GM19025 (cell line): ENCODE measurements at regions not wholly inside any gene's neighbourhood (a gene's known extent, or its start where the extent isn't known, plus 50 kb on each side); places are given as distances from the start of the nearest gene placed in this dataset.
"Not testable (repeated sequence)": the region's sequence is repeated elsewhere in the genome, so short reads cannot be mapped to it uniquely, and the experiment has no call there.

Source experiments
- ATAC-seq: cut with Tn5 transposase; IDR thresholded peaks from one replicate; pipeline ENCODE4 v1.9.1; 2021; ENCODE audit warnings: mild to moderate bottlenecking, low read depth, moderate library complexity; ENCODE audit not compliant: unreplicated experiment

DNA sequence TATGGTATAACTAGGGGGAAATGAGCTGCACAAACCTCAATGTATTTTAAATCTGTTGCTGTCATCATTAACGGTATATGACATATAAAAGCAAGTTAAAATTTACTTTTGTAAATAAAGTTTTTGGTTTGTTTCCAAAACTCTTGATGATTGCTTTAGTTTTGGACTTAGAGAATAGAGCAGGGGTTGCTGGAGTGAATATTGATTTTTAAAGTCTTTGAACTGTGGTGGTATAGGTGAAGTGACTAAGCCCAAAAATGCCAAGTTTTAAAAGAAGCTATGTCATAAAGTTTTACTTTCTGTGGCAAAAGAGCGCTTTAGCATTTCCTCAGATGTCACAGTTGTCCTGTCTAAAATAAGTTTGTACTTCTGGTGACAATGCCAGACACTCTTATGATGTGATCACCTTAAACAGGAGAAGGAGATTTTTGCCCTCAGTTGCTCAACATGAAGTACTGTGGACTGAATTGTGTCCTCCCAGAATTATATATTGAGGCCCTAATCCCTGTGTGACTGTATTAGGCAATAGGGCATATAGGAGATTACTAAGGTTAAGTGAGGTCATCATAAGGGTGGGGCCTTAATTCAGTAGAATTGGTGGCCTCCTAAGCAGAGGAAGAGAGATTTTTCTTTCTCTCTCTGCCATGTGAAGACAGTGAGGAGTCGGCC, 175.2 kb upstream of the PLGLB1 start:
- ATAC-seq, result not testable (repeated sequence)

DNA sequence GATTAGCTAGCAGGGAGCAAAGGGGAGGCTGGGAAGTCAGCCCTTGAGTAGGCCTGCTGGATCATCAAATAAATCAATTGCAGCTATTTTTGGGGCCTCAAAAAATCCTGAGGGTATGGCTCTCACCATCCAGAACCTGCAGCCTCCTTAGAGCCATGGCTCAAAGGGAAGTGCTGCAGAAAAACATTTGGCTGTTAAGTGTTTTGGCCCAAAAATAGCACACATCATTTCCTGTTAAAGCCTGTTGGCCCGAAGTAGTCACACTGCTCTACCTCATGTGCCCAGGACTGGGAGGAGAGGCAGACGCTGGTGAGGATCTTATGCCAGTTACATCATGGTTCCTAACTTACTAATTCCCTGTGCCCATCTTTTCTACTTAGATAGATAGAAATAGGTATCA, 176.8 kb upstream of the PLGLB1 start:
- ATAC-seq, result not testable (repeated sequence)

DNA sequence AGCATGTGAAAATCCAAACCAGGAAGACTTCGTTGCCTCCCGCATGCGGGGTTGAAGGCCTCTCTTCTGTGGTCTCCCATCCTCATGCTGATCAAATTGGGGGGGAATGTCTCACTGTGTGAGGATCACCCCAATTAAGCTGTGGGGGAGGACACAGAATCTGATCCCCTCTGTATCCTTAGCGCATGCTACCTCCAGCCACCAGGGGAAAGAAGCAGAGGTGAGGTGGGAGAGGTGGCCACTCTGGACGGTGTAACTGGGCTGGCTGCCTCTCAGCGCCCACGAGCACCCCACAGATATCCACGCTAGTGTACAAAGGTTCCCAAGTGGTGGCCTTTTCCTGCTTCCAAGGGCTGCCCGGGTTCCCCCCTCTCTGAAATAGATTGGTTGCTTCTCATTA, 177.6 kb upstream of the PLGLB1 start:
- not testable (repeated sequence) for ATAC-seq

DNA sequence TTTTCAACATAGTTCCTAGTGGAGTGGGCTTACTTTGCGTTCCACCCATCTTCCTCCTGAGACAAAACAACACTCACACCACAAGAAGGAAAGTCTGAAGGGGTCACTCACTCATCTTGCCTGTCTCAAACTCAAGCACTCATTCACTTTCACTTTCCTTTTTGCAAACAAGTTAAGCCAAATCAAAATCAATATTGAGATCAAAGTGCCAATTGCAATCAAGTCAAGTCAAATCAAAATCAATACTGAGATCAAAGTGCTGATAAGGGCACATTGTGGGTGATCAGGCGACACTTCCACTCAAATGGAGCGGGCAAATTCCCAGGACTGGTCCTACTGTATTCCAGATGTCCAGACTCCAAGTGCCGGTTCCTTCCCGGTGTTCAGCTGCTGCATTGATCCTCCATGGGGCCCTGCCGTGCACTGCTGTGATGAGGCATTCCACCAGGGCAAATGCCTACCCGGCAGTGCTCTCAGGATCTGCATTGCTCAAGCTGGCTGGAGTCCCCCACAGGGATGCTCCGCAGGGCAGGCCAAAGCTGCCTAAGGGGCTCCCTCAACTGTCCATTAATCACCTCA, 183.0 kb upstream of the PLGLB1 start:
- not testable (repeated sequence) for ATAC-seq

DNA sequence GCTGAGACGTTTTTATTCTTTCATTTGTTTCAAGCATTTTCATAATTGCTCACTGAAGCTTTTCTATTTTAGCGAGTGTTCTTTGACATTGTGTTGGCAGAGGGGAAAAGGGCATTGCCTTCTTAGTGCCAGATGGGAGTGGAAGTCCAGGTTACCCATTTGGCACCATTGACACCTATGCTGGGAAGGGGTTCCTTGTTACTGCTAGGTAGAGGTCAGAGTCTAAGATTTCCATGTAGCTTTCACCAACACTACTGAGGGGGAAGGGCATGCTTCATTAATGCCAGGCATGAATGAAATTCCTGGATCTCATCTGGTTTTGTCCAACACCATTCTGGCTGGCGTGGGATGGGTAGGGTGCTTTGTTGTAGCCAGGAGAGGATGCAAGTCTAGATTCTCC, 191.3 kb upstream of the PLGLB1 start:
- not testable (repeated sequence) for ATAC-seq

DNA sequence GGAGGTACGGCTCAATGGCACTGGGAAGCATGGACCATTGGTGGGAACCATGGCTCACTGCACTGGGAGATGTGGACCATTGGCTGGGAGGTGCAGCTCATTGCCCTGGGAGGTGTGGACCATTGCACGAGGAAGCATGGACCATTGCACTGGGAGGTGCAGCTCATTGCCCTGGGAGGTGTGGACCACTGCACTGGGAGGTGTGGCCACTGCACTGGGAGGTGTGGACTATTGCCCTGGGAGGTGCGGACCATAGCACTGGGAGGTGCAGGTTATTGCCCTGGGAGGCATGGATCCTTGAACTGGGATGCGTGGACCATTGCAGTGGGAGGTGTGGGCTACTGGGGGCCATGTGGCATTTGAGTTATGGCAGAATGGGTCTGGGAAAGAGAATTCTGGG, 195.4 kb upstream of the PLGLB1 start:
- ATAC-seq, result not testable (repeated sequence)

DNA sequence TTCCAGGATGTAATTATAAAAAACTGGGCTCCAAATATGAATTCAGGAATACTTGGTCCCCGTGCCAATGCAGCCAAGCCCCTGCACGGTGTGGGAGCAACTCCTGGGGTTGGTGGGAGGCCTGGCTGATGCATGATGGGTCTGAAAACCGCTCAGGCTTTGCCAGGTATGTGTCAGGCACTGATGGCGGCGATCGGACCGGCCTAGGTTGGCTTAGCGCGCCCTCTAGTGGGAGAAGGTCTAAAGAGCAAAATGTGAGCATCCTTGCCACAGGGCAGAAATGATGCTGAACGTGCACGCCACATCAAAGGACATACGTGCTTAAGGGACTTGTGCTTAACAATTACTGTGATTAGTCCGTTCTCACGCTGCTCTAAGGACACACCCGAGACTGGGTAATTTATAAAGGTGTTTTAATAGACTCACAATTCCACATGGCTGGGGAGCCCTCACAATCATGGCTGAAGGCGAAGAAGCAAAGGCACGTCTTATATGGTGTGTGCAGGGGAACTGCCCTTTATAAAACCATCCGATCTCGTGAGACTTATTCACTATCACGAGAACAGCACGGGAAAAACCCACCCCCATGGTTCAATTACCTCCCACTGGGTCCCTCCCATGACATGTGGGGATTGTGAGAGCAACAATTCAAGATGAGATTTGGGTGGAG, 196.2 kb upstream of the PLGLB1 start:
- not testable (repeated sequence) for ATAC-seq

DNA sequence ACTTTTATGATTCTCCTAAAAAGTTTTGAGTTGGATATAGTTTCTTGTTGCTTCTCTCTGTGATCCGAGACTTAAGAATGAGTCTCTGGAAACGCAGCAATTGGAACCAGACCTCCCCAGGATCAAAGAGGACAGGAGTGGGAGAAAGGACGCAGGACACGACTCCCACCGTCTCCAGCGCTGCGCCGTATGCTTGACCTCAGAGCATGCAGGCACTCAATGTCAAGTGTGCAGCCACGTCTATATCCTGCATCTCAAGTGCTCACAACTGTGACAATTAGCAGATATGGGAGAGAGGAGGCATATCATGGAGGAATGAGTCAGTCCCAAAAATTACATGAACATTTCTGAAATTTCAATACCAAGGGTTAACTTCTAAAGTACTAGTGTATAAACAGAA, 199.0 kb upstream of the PLGLB1 start:
- not testable (repeated sequence) for ATAC-seq

DNA sequence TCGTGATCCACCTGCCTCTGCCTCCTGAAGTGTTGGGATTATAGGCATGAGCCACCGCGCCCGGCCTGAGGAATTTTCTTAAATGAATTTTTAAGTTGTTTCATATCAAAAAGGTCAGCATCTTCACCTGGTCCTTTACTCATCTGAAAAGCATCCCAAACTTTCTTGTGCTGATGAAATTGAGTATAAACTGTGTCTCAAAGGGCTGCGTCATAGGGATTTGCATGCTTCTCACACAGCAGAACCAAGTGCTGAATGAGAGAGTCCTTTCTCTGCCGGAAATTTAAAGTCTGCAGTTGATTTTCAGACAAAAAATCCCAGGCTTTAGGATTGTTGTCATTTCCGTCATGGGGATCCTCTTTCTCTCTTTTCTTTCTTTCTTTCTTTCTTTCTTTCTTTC, 200.5 kb upstream of the PLGLB1 start:
- ATAC-seq, result not testable (repeated sequence)

DNA sequence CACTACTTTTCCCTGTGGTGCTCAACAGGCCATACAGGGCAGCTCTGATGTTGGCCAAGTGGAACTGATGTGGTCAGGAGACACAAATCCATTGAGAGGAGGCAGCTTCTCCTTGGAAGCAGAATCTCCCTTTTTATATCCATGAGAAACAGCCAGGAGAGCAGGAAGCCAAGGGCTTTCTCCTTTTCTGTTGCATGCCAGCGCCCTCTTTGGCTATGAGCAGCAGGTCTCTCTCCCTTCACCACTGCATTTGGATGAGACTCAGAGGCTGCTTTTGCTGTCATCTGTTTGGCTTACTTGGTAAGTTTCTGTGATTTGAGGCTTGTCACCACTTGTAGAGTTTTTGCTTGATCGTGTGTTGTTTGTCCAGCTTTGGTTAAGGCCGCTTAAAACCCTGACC, 202.2 kb upstream of the PLGLB1 start:
- ATAC-seq, result not testable (repeated sequence)

DNA sequence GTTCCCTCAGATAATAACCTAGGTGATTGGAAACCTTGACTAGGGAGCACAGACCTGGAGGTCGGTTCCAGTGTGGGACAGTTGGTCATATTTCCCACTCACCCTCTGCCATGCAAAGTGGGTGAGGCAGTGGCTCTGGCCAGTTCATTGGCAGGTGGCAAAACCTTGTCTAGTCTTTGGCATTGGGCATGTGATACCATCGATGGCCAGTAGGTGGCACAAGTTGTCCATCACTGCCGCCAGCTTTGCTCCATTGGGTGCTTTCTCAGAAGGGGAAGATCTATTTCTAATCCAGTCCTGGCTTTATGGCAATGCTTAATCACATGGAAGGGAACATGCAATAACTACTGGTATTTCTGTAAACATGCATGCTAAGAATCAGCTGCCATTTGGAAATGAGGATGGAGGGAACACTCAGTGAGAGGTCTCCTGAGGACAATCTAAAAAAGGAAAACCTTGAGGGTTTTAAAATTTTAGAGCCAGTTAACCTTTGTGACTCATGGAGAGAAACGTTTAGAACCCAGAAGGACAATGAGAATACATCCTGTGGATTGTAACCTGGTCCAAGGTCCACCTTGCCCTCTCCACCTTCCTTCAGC, 207.5 kb upstream of the PLGLB1 start:
- not testable (repeated sequence) for ATAC-seq

DNA sequence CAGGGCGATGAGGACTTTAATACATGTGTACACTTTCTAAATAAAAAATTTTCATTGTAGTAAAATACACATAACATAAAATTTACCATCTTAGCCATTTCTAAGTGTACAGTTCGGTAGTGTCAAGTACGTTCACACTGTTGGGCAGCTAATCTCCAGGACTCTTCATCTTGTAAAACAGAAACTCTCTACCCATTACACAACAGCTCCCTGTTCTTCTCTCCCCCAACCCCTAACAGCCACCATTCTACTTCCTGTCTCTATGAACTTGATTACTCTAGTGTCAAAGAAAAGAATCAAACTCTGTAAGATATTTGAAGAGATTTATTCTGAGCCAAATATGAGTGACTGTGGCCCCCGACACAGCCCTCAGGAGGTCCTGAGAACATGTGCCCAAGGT, 208.3 kb upstream of the PLGLB1 start:
- not testable (repeated sequence) for ATAC-seq

DNA sequence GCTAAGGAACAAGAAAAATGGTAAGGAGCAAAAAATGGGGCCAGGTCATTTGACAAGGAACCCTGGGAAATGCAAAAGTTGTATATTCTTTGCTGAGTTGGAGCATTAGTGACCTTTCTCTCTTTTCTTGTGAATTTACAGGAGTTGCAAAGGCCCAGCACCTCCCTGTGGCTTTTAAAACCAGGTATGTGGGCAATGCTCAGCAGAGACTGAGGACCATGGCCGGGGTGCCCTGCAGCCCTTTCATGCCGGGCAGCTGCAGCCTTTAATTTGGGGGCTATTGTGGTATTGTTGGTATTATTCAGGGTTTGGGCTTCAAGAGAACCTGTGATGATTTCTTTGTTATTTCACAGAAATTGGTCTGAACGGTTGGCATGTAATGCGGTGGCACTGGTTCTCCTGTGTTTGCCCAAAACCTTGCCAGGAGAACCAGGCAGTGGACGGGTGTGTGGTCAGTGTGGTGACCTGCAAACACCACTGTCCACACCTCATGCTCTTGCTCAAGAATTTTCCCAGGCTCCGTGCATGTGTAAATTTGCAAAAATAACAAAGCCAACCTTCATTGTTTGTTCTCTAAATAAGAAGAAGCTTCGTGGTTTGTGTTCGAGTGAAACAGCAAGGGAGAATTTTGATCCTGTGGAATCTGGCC, 213.8 kb upstream of the PLGLB1 start:
- not testable (repeated sequence) for ATAC-seq

DNA sequence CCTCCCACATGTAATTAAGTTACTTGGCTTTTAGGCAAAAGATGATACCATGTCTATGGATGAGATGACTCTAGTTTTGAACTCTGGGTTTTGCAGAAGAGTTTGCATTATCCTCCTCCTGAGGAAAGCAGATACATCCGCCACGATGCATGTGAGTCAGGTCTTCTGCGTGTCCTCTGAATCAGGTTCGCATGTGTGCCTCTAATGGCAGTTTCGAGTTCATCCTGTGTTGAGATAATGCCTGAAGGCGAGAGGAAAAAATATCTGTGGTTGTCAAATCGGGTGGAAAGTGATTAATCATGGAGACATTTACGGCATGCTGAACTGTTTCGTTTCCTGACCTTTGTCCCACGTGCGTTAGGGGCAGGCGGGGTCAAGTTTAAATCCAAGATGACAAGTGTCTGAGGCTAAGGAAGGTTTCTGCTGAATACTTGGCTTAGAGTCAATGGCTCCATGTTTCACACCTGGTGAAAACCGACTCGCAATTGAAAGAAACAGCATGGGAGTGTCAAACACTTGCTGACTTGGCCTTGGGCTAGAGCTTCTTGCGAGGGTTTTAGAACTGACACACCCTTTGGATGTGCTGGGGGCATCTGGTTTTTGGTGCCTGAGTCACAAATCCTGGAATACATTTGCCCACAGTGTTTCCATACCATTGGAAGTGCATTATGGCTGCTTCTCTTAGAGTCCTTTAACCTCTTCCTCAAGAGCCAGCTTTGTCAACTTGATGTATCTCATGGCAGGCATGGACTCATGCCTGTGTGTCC, 216.1 kb upstream of the PLGLB1 start:
- ATAC-seq, result not testable (repeated sequence)

DNA sequence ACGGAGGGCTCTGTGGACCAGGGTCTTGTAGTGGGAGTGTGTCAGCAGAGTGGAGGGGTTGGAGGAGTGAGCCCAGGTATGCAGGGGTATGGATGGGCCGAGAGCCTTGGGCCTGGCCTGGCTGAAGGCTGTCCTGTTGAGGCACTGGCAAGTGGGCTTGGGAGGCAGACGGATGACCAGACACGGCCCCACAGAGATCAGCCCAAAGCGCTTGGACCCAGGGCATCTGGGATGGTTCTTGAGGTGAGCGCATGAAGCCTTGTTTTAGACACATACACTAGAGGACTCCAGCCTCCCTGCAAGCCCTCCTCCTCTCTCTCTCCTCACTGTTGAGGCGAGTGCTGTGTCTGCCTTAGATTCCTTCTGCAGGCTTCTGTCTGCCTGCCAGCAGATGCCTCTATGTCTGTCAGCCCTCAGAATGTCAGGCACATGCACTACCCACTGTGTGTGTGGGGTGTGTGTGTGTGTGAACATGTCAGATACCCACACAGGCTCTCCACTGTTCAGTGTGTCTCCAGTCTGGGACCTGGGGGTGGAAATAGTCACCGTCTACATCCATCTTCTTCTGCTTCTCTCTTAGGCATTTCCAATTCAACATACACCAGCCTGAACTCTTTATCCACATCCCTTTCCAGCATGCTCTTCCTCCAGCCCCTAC, 218.0 kb upstream of the PLGLB1 start:
- ATAC-seq, result not testable (repeated sequence)

DNA sequence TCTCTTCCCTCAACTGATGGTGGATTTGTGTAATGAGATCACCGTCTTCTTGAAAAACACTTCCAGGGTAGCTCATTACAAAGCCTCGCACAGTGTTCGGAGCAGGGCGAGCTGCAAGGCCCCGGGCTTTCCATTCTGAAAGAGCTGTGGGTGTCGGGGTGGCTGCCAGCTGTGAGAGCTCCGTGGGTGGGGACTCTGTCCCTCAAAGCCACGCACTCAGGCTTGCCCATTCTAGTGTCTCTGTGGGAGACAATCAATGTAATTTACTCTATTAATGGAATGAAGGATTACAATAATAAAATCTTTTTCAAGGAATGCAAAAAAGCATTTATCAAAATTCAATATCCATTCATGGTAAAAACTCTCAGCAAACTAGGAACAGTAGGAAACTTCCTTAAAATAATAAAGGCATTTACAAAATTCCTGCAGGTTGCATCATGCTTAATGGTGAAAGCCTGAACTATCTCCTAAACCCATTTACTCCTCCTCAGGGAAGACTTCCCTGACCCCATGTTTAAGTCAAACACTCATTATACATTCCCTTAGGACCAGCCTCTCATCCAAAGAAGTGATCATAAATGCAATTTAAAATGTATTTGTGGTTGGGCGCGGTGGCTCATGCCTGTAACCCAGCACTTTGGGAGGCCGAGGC, 224.5 kb upstream of the PLGLB1 start:
- ATAC-seq, result not testable (repeated sequence)

DNA sequence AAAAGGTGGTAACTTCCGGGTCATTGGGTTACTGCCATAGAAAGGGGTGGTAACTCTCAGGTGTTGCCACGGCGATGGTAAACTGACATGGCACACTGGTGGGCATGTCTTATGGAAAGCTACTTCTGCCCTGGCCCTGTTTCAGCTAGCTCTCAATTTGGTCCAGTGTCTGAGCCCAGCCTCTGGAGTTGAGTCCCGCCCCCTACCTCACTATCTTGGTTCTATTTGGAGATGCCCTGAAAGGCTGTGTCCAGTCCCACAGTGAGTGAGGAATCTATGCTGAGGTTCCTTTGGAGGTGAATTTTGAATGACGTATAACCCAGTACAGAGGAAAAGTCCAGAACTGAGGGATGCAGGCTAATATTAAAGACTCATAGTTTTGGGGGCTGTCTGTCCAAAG, 230.4 kb upstream of the PLGLB1 start:
- not testable (repeated sequence) for ATAC-seq

DNA sequence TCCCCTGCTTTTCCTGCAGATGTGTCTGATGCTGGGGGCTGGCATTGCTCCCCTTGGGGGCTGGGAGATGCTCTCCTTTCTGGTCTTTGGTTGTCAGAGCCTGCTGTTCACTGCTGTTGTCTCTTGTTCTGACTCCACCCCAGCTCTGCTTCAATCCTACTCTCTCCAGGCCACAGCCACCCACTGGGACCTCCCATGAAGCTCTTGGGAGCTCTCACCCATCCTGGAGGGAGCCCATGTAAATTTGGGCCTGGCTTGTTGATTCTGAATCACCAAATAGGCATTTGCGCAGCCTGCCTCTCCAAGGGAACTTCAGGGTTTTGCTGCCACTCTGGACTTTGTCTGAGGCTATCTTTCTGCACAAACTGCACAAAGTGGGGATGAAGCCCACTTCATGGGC, 232.9 kb upstream of the PLGLB1 start:
- ATAC-seq, result not testable (repeated sequence)

DNA sequence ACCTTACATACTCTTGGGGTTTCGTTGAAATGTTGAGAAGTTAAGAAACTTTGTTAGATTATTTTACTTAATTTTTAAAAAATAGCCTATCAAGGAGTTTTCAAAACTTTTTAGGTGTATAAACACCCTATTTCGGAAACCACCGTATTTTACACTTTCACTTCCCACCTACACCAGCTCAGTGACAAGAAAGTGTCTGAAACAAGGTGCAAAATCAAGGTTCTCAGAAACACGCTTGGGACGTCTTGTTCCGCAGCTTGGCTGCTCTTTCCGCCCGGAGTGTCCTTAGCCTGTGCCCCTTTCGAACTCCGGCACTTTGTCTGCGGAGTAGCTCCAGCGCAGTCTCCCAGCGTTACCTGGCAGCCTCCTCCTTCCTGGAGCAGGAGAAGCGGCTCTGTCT, 233.8 kb upstream of the PLGLB1 start:
- not testable (repeated sequence) for ATAC-seq
